Endothelial cell of hepatic sinusoid (primary cell): ENCODE measurements at regions not wholly inside any gene's neighbourhood (a gene's known extent, or its start where the extent isn't known, plus 50 kb on each side); places are given as distances from the start of the nearest gene placed in this dataset.
"Not testable (repeated sequence)": the region's sequence is repeated elsewhere in the genome, so short reads cannot be mapped to it uniquely, and the experiment has no call there.

Experiments
- in situ Hi-C: cut with HindIII; loops from 2 replicates; pipeline ENCODE4 v1.10.0; 2017; ENCODE audit warnings: low sequenced_read_pairs

- in situ Hi-C loops = no loop called here
Observed at GRCh38 chr6:26276841-26277648, 88.0 kb upstream of the BTN3A2 start.

GRCh38 chr6:26278536-26278935, 86.5 kb upstream of the BTN3A2 start:
- in situ Hi-C loops = no loop called here

GRCh38 chr6:26279371-26279770, 85.6 kb upstream of the BTN3A2 start:
- in situ Hi-C loops = not testable (repeated sequence)

- in situ Hi-C loops = loop anchor here (5.0 kb wide), 2 partner anchors 48 to 83 kb away; a partner anchor contains a TSS
Observed at GRCh38 chr6:26280407-26280806, 84.6 kb upstream of the BTN3A2 start.

- in situ Hi-C loops = loop anchor here (5.0 kb wide), 2 partner anchors 52 to 87 kb away; a partner anchor contains a TSS
Observed at GRCh38 chr6:26284537-26285142, 80.4 kb upstream of the BTN3A2 start.

GRCh38 chr6:26285143-26286134, 79.6 kb upstream of the BTN3A2 start:
- in situ Hi-C loops = no loop called here

- in situ Hi-C loops = no loop called here
Observed at GRCh38 chr6:26286168-26286877, 78.7 kb upstream of the BTN3A2 start.

- in situ Hi-C loops = no loop called here
Observed at GRCh38 chr6:26288155-26288554, 76.8 kb upstream of the BTN3A2 start.

GRCh38 chr6:26290941-26291340, 74.1 kb upstream of the BTN3A2 start:
- in situ Hi-C loops = no loop called here

- in situ Hi-C loops = no loop called here
Observed at GRCh38 chr6:26292709-26293108, 72.3 kb upstream of the BTN3A2 start.

GRCh38 chr6:26294302-26294701, 70.7 kb upstream of the BTN3A2 start:
- in situ Hi-C loops = no loop called here

GRCh38 chr6:26295691-26296555, 69.1 kb upstream of the BTN3A2 start:
- in situ Hi-C loops = no loop called here

GRCh38 chr6:26296556-26296856, 68.5 kb upstream of the BTN3A2 start:
- in situ Hi-C loops = no loop called here

GRCh38 chr6:26296857-26297648, 67.9 kb upstream of the BTN3A2 start:
- in situ Hi-C loops = no loop called here

GRCh38 chr6:26299286-26300042, 65.5 kb upstream of the BTN3A2 start:
- in situ Hi-C loops = no loop called here

GRCh38 chr6:26300043-26300331, 65.0 kb upstream of the BTN3A2 start:
- in situ Hi-C loops = no loop called here

GRCh38 chr6:26300359-26300758, 64.6 kb upstream of the BTN3A2 start:
- in situ Hi-C loops = no loop called here

- in situ Hi-C loops = no loop called here
Observed at GRCh38 chr6:26300828-26301227, 64.2 kb upstream of the BTN3A2 start.

GRCh38 chr6:26301638-26302037, 63.4 kb upstream of the BTN3A2 start:
- in situ Hi-C loops = no loop called here
